ENCODE measurements at regions not wholly inside any gene's neighbourhood (a gene's known extent, or its start where the extent isn't known, plus 50 kb on each side); places are given as distances from the start of the nearest gene placed in this dataset.

DNA sequence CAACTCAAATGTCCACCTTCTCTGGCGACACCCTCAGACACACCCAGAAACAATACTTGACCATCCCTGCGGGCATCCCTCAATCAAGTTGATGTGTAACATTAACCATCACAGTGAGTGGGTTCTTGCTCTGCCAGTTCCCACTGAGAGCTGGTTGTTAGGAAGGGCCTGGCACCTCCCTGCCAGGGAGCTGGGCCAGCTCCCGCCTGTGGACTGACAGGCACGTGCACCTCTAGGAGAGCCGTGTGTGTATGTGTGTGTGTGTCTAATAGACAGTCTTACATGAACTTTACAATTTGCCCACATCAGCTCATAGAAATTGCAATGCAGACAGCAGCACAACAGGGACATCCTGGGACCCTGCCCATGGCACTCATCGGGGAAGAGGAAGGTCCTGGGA, 298.7 kb downstream of the SHANK2 start:
- no peak for DNase-seq (ENCODE audit: low read depth in 1 of 2, low spot score in 1 of 2)

DNA sequence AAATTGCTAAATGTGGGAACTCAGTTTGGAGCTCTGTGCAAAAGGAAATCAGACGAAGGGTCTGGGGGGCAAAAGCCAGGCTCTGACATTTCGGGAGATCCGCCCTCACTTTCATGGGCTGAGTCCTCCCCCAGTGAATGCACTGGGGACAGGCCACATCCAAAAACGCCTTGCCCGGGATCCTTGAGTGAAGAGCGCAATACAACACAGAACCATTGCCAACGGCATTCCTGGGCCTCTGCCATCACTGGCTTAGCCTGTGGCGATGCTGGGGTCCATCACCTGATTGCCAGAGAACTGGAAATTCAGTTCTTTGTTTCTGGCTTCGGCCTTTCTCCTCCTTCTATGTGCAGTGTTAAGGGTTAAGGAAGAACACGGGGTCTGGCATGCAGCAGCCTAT, 297.9 kb downstream of the SHANK2 start:
- no peak for DNase-seq (ENCODE audit: low read depth in 1 of 2, low spot score in 1 of 2)
